H1 (cell line): ENCODE measurements at regions not wholly inside any gene's neighbourhood (a gene's known extent, or its start where the extent isn't known, plus 50 kb on each side); places are given as distances from the start of the nearest gene placed in this dataset.

Source experiments
- BRCA1 ChIP-seq: IDR thresholded peaks from 2 replicates; pipeline ENCODE4 v1.6.1; 2012; ENCODE audit warnings: low read depth, low read length, improper control_type of control experiment
- CREB1 ChIP-seq: IDR thresholded peaks from 2 replicates; pipeline ENCODE4 v1.6.1; 2012; ENCODE audit warnings: inconsistent platforms
- EZH2 ChIP-seq: fragments of 200-600 bp; sonication (generic); IDR thresholded peaks from 2 replicates; pipeline ENCODE4 v1.7.1; 2012; ENCODE audit warnings: low read depth, mild to moderate bottlenecking, moderate library complexity, low read length, inconsistent platforms; ENCODE audit not compliant: severe bottlenecking
- POLR2AphosphoS5 ChIP-seq: IDR thresholded peaks from 2 replicates; pipeline ENCODE4 v1.6.1; 2011; ENCODE audit warnings: low read depth, low read length
- SAP30 ChIP-seq: fragments of 300-600 bp; sonication (generic); IDR thresholded peaks from 2 replicates; pipeline ENCODE4 v1.7.1; 2012; ENCODE audit warnings: low read length, moderate library complexity, mild to moderate bottlenecking, inconsistent platforms; ENCODE audit not compliant: insufficient read depth, insufficient replicate concordance
- SIN3A ChIP-seq, 2 experiments: IDR thresholded peaks in 1 of 2; conservative IDR thresholded peaks in 1 of 2; 2 replicates each; pipeline ENCODE4 v1.6.1; 2011 to 2012; ENCODE audit warnings: low read length in 2 of 2, improper control_type of control experiment in 1 of 2, low read depth in 1 of 2, mild to moderate bottlenecking in 1 of 2
- TAF1 ChIP-seq: IDR thresholded peaks from 2 replicates; pipeline ENCODE4 v1.6.1; 2011; ENCODE audit warnings: mild to moderate bottlenecking, low read depth, low read length
- YY1 ChIP-seq: IDR thresholded peaks from 2 replicates; pipeline ENCODE4 v1.6.1; 2011; ENCODE audit warnings: low read depth, mild to moderate bottlenecking, low read length
- TF ChIP-seq, protein P1 (sequence below): IDR thresholded peaks from 2 replicates; pipeline ENCODE4 v1.6.1; 2012; ENCODE audit warnings: inconsistent platforms
- TF ChIP-seq, protein P2 (sequence below), 3 experiments: IDR thresholded peaks; 1 replicate in 2 of 3; 2 replicates in 1 of 3; pipeline versions ENCODE4 v1.5.1 to v1.6.1; 2011; ENCODE audit warnings: low read length in 3 of 3, mild to moderate bottlenecking in 3 of 3, inconsistent platforms in 2 of 3, low read depth in 1 of 3, moderate library complexity in 1 of 3; ENCODE audit not compliant: insufficient read depth in 1 of 3; ENCODE audit errors: control extremely low read depth in 1 of 3

DNA sequence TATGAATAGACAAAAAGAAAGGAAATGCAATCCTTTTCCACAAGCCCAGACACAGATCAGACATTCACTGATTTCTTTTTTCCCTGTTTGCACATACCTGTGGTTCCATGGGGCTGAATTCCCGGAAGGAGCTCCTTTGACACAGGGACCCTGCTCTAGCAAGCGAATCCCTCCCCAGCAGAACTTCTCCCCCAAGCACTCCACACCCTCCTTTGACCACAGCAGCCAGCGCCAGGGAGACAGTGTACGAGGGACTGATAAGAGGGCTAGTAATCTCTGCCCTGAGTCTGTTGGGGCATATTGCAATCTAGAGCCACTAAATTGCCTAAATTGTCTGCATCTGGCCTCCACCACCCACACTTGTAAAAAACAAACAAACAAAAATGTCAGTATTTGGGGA is 83.4 kb upstream of the NTF3 start:
- TF ChIP-seq, protein P1, sequence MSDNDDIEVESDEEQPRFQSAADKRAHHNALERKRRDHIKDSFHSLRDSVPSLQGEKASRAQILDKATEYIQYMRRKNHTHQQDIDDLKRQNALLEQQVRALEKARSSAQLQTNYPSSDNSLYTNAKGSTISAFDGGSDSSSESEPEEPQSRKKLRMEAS, result no peak
- TF ChIP-seq SIN3A (conservative IDR thresholded peaks at IDR 0.05 in 1 of 2, IDR thresholded peaks at IDR 0.05 in 1 of 2; ENCODE audit: low read depth in 1 of 2, low read length in 2 of 2) (no peak), BRCA1 (no peak), YY1 (no peak), EZH2 (no peak), SAP30 (no peak), POLR2AphosphoS5 (no peak), TAF1 (no peak), CREB1 (no peak)
- TF ChIP-seq, protein P2, sequence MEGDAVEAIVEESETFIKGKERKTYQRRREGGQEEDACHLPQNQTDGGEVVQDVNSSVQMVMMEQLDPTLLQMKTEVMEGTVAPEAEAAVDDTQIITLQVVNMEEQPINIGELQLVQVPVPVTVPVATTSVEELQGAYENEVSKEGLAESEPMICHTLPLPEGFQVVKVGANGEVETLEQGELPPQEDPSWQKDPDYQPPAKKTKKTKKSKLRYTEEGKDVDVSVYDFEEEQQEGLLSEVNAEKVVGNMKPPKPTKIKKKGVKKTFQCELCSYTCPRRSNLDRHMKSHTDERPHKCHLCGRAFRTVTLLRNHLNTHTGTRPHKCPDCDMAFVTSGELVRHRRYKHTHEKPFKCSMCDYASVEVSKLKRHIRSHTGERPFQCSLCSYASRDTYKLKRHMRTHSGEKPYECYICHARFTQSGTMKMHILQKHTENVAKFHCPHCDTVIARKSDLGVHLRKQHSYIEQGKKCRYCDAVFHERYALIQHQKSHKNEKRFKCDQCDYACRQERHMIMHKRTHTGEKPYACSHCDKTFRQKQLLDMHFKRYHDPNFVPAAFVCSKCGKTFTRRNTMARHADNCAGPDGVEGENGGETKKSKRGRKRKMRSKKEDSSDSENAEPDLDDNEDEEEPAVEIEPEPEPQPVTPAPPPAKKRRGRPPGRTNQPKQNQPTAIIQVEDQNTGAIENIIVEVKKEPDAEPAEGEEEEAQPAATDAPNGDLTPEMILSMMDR (IDR thresholded peaks at IDR 0.05; ENCODE audit: control extremely low read depth in 1 of 3, insufficient read depth in 1 of 3, low read depth in 1 of 3, low read length in 3 of 3), result no peak
